Trophoblast cell (in vitro differentiated cells and primary cell): ENCODE measurements at regions not wholly inside any gene's neighbourhood (a gene's known extent, or its start where the extent isn't known, plus 50 kb on each side); places are given as distances from the start of the nearest gene placed in this dataset.
"Not testable (repeated sequence)": the region's sequence is repeated elsewhere in the genome, so short reads cannot be mapped to it uniquely, and the experiment has no call there.

Experiments
- DNase-seq, 2 donors: peaks; one replicate each; pipeline ENCODE4 v3.0.0-alpha.2; 2016
- H2AFZ ChIP-seq: 2 replicates; pipeline ENCODE4 v1.6.1; 2013; ENCODE audit warnings: low read length, moderate library complexity, mild to moderate bottlenecking; ENCODE audit not compliant: insufficient read depth, poor library complexity
- H2AK5ac ChIP-seq: 2 replicates; pipeline ENCODE4 v1.6.1; 2013; ENCODE audit warnings: mild to moderate bottlenecking, low read length
- H2BK120ac ChIP-seq: 2 replicates; pipeline ENCODE4 v1.6.1; 2013; ENCODE audit warnings: low read length, mild to moderate bottlenecking, moderate library complexity; ENCODE audit not compliant: insufficient read depth, poor library complexity
- H2BK12ac ChIP-seq: 2 replicates; pipeline ENCODE4 v1.6.1; 2013; ENCODE audit warnings: mild to moderate bottlenecking, low read length, moderate library complexity
- H2BK5ac ChIP-seq: 2 replicates; pipeline ENCODE4 v1.6.1; 2013; ENCODE audit warnings: low read length, low read depth, moderate library complexity, mild to moderate bottlenecking; ENCODE audit not compliant: poor library complexity
- H3K14ac ChIP-seq: 2 replicates; pipeline ENCODE4 v1.6.1; 2013; ENCODE audit warnings: mild to moderate bottlenecking, low read length
- H3K18ac ChIP-seq: 2 replicates; pipeline ENCODE4 v1.6.1; 2013; ENCODE audit warnings: mild to moderate bottlenecking, low read length
- H3K23ac ChIP-seq: 2 replicates; pipeline ENCODE4 v1.6.1; 2013; ENCODE audit warnings: low read length
- H3K27ac ChIP-seq: 2 replicates; pipeline ENCODE4 v1.5.1; 2013; ENCODE audit warnings: low read depth, mild to moderate bottlenecking, inconsistent platforms, low read length, moderate library complexity
- H3K27me3 ChIP-seq: 2 replicates; pipeline ENCODE4 v1.6.1; 2013; ENCODE audit warnings: inconsistent platforms, mild to moderate bottlenecking, low read length, moderate library complexity; ENCODE audit not compliant: insufficient read depth
- H3K36me3 ChIP-seq, 2 experiments: 1 replicate in 1 of 2; 2 replicates in 1 of 2; pipeline ENCODE4 v1.6.1; 2013; ENCODE audit warnings: low read length in 2 of 2, mild to moderate bottlenecking in 2 of 2, moderate library complexity in 1 of 2; ENCODE audit not compliant: insufficient read depth in 2 of 2, control insufficient read depth in 1 of 2
- H3K4ac ChIP-seq: 2 replicates; pipeline ENCODE4 v1.6.1; 2013; ENCODE audit warnings: low read depth, mild to moderate bottlenecking, low read length, moderate library complexity
- H3K4me1 ChIP-seq, 2 experiments: 1 replicate in 1 of 2; 2 replicates in 1 of 2; pipeline ENCODE4 v1.6.1; 2013; ENCODE audit warnings: low read length in 2 of 2, mild to moderate bottlenecking in 2 of 2, moderate library complexity in 1 of 2; ENCODE audit not compliant: insufficient read depth in 2 of 2, control insufficient read depth in 1 of 2
- H3K4me2 ChIP-seq: 2 replicates; pipeline ENCODE4 v1.6.1; 2013; ENCODE audit warnings: inconsistent platforms, mild to moderate bottlenecking, low read length, moderate library complexity
- H3K4me3 ChIP-seq: 2 replicates; pipeline ENCODE4 v1.5.1; 2013; ENCODE audit warnings: mild to moderate bottlenecking, low read depth, low read length, inconsistent platforms
- H3K79me1 ChIP-seq: one replicate; pipeline ENCODE4 v1.6.1; 2013; ENCODE audit warnings: low read length
- H3K79me2 ChIP-seq: 2 replicates; pipeline ENCODE4 v1.6.1; 2013; ENCODE audit warnings: low read length, mild to moderate bottlenecking; ENCODE audit not compliant: control insufficient read depth, insufficient read depth, poor library complexity
- H3K9ac ChIP-seq: 2 replicates; pipeline ENCODE4 v1.6.1; 2013; ENCODE audit warnings: mild to moderate bottlenecking, low read length
- H3K9me3 ChIP-seq: 2 replicates; pipeline ENCODE4 v1.6.1; 2013; ENCODE audit warnings: low read depth, mild to moderate bottlenecking, control low read depth, inconsistent platforms, low read length; ENCODE audit not compliant: insufficient read depth
- H4K12ac ChIP-seq: 2 replicates; pipeline ENCODE4 v1.6.1; 2013; ENCODE audit warnings: low read depth, mild to moderate bottlenecking, low read length, moderate library complexity
- H4K8ac ChIP-seq: 2 replicates; pipeline ENCODE4 v1.6.1; 2013; ENCODE audit warnings: low read depth, mild to moderate bottlenecking, low read length, moderate library complexity
- H4K91ac ChIP-seq: one replicate; pipeline ENCODE4 v1.6.1; 2013; ENCODE audit warnings: low read depth, mild to moderate bottlenecking, low read length, moderate library complexity
- WGBS: extraction: QIAGEN DNeasy Blood & Tissue Kit; methylation state at CpG from one replicate; pipeline ENCODE4 v1.1.7; 2013; ENCODE audit warnings: missing lambda C conversion rate; ENCODE audit not compliant: insufficient read length, insufficient coverage; ENCODE audit errors: extremely low coverage; 5-methylcytosine and 5-hydroxymethylcytosine counted together

GRCh38 chr16:59964232-59964924 lies 1230.3 kb upstream of the GOT2 start:
- no CpG with 5 or more reads among the region's 6 CpGs for WGBS
- no peaks in the 10 kb centered on the region for H3K79me2 ChIP-seq
- no peak overlapping the region for H3K4ac ChIP-seq
- no peaks in the 10 kb centered on the region for H3K4me1 ChIP-seq
- no peaks in the 10 kb centered on the region for H3K79me1 ChIP-seq
- H3K23ac ChIP-seq: no peak overlapping the region
- H4K91ac ChIP-seq: no peak overlapping the region
- H3K9ac ChIP-seq: no peak overlapping the region
- no peak overlapping the region for H2BK5ac ChIP-seq
- no peak overlapping the region for H4K8ac ChIP-seq
- no peaks in the 10 kb centered on the region for H3K36me3 ChIP-seq
- H4K12ac ChIP-seq: no peak overlapping the region
- no peak overlapping the region for H2BK12ac ChIP-seq
- H3K4me3 ChIP-seq: no peak overlapping the region
- no peak overlapping the region for H2BK120ac ChIP-seq
- no peak for DNase-seq
- H3K9me3 ChIP-seq: no peaks in the 10 kb centered on the region
- H2AK5ac ChIP-seq: no peak overlapping the region
- H3K4me2 ChIP-seq: no peak overlapping the region
- no peak overlapping the region for H3K27ac ChIP-seq
- no peak overlapping the region for H3K18ac ChIP-seq
- no peak overlapping the region for H3K14ac ChIP-seq
- no peaks in the 10 kb centered on the region for H3K27me3 ChIP-seq
- no peak overlapping the region for H2AFZ ChIP-seq

- Histone ChIP-seq H3K4me1 (no peaks in the 10 kb centered on the region), H2BK5ac (no peak overlapping the region), H3K27me3 (no peaks in the 10 kb centered on the region), H3K9me3 (no peaks in the 10 kb centered on the region), H4K8ac (no peak overlapping the region), H3K18ac (no peak overlapping the region), H3K9ac (no peak overlapping the region), H2BK120ac (no peak overlapping the region), H3K4ac (no peak overlapping the region), H2AK5ac (no peak overlapping the region), H3K23ac (no peak overlapping the region), H3K14ac (no peak overlapping the region), H2AFZ (no peak overlapping the region), H3K79me1 (no peaks in the 10 kb centered on the region), H3K27ac (no peak overlapping the region), H4K12ac (no peak overlapping the region), H3K4me2 (no peak overlapping the region), H2BK12ac (no peak overlapping the region), H3K4me3 (no peak overlapping the region), H3K79me2 (no peaks in the 10 kb centered on the region), H3K36me3 (no peaks in the 10 kb centered on the region), H4K91ac (no peak overlapping the region)
- no peak for DNase-seq
- WGBS: no CpG with 5 or more reads among the region's 3 CpGs
Measured at GRCh38 chr16:59959311-59959710, 1225.2 kb upstream of the GOT2 start.

- no peak overlapping the region for H3K4ac ChIP-seq
- no peak overlapping the region for H3K14ac ChIP-seq
- no peaks in the 10 kb centered on the region for H3K27me3 ChIP-seq
- H2BK12ac ChIP-seq: no peak overlapping the region
- H3K4me2 ChIP-seq: no peak overlapping the region
- H3K27ac ChIP-seq: no peak overlapping the region
- no peak for DNase-seq
- no peaks in the 10 kb centered on the region for H3K79me1 ChIP-seq
- no peak overlapping the region for H2BK120ac ChIP-seq
- H3K79me2 ChIP-seq: no peaks in the 10 kb centered on the region
- no peaks in the 10 kb centered on the region for H3K9me3 ChIP-seq
- no peak overlapping the region for H4K91ac ChIP-seq
- H3K9ac ChIP-seq: no peak overlapping the region
- H3K18ac ChIP-seq: no peak overlapping the region
- no peak overlapping the region for H4K8ac ChIP-seq
- H4K12ac ChIP-seq: no peak overlapping the region
- H3K36me3 ChIP-seq: no peaks in the 10 kb centered on the region
- no peak overlapping the region for H3K23ac ChIP-seq
- WGBS: no CpG with 5 or more reads among the region's 2 CpGs
- no peak overlapping the region for H3K4me3 ChIP-seq
- no peaks in the 10 kb centered on the region for H3K4me1 ChIP-seq
- no peak overlapping the region for H2BK5ac ChIP-seq
- no peak overlapping the region for H2AFZ ChIP-seq
- no peak overlapping the region for H2AK5ac ChIP-seq
Measured at GRCh38 chr16:59950431-59950830, 1216.3 kb upstream of the GOT2 start.

- H2AFZ ChIP-seq, H3K4me2 ChIP-seq, DNase-seq, H3K36me3 ChIP-seq, H4K91ac ChIP-seq, H3K79me1 ChIP-seq, H3K79me2 ChIP-seq, H3K9me3 ChIP-seq, H4K8ac ChIP-seq, H2BK120ac ChIP-seq, H3K4me1 ChIP-seq, H3K18ac ChIP-seq, H3K9ac ChIP-seq, H3K4me3 ChIP-seq, H2BK5ac ChIP-seq, H3K27ac ChIP-seq, H3K23ac ChIP-seq, H2AK5ac ChIP-seq, H4K12ac ChIP-seq, H2BK12ac ChIP-seq, H3K4ac ChIP-seq, H3K14ac ChIP-seq, H3K27me3 ChIP-seq: not testable (repeated sequence)
- no CpG with 5 or more reads among the region's 5 CpGs for WGBS
Measured at GRCh38 chr16:59944041-59944440, 1209.9 kb upstream of the GOT2 start.
